Activated CD4-positive, alpha-beta T cell treated with anti-CD3 and anti-CD28 coated beads for 48 hours (primary cell): ENCODE measurements at regions not wholly inside any gene's neighbourhood (a gene's known extent, or its start where the extent isn't known, plus 50 kb on each side); places are given as distances from the start of the nearest gene placed in this dataset.
"Not testable (repeated sequence)": the region's sequence is repeated elsewhere in the genome, so short reads cannot be mapped to it uniquely, and the experiment has no call there.

Source experiments
- DNase-seq: peaks from one replicate; pipeline ENCODE4 v3.0.0-alpha.2; 2020

- DNase-seq = no peak
These were observed 126.0 kb upstream of the KCNJ6 start for GRCh38 chr21:38042246-38042645.

- no peak for DNase-seq
These were observed 131.9 kb upstream of the KCNJ6 start for GRCh38 chr21:38048167-38048566.

GRCh38 chr21:38054334-38054733, 138.1 kb upstream of the KCNJ6 start:
- DNase-seq = no peak

- DNase-seq = no peak
These were observed 140.2 kb upstream of the KCNJ6 start for GRCh38 chr21:38056481-38056880.

- DNase-seq = no peak
These were observed 141.4 kb upstream of the KCNJ6 start for GRCh38 chr21:38057626-38058025.

GRCh38 chr21:38060533-38060932, 144.3 kb upstream of the KCNJ6 start:
- DNase-seq = no peak

GRCh38 chr21:38067086-38067739, 151.0 kb upstream of the KCNJ6 start:
- no peak for DNase-seq

GRCh38 chr21:38072489-38072888, 156.2 kb upstream of the KCNJ6 start:
- no peak for DNase-seq

- DNase-seq = no peak
These were observed 159.8 kb upstream of the KCNJ6 start for GRCh38 chr21:38075833-38076587.

GRCh38 chr21:38077569-38077968, 161.3 kb upstream of the KCNJ6 start:
- DNase-seq = no peak

GRCh38 chr21:38080888-38081287, 164.6 kb upstream of the KCNJ6 start:
- DNase-seq = no peak

- DNase-seq = no peak
These were observed 165.5 kb upstream of the KCNJ6 start for GRCh38 chr21:38081708-38082107.

GRCh38 chr21:38082936-38083485, 166.8 kb upstream of the KCNJ6 start:
- DNase-seq = no peak

GRCh38 chr21:38083535-38083934, 167.3 kb upstream of the KCNJ6 start:
- no peak for DNase-seq

GRCh38 chr21:38086580-38086979, 170.2 kb upstream of the KCNJ15 start:
- no peak for DNase-seq

- DNase-seq = no peak
These were observed 167.7 kb upstream of the KCNJ15 start for GRCh38 chr21:38088916-38089762.

- no peak for DNase-seq
These were observed 167.1 kb upstream of the KCNJ15 start for GRCh38 chr21:38089763-38090046.

GRCh38 chr21:38091061-38091460, 165.7 kb upstream of the KCNJ15 start:
- DNase-seq = not testable (repeated sequence)

GRCh38 chr21:38092051-38092450, 164.7 kb upstream of the KCNJ15 start:
- no peak for DNase-seq

GRCh38 chr21:38095220-38095619, 161.6 kb upstream of the KCNJ15 start:
- no peak for DNase-seq

GRCh38 chr21:38097789-38098188, 159.0 kb upstream of the KCNJ15 start:
- DNase-seq = no peak

GRCh38 chr21:38112219-38112789, 144.5 kb upstream of the KCNJ15 start:
- DNase-seq = no peak

GRCh38 chr21:38114717-38115333, 142.0 kb upstream of the KCNJ15 start:
- no peak for DNase-seq
